Activated T-cell treated with anti-CD3 and anti-CD28 coated beads for 1 hour (primary cell): ENCODE measurements at regions not wholly inside any gene's neighbourhood (a gene's known extent, or its start where the extent isn't known, plus 50 kb on each side); places are given as distances from the start of the nearest gene placed in this dataset.
"Not testable (repeated sequence)": the region's sequence is repeated elsewhere in the genome, so short reads cannot be mapped to it uniquely, and the experiment has no call there.

Source experiments
- DNase-seq: peaks from one replicate; pipeline ENCODE4 v3.0.0-alpha.2; 2020; ENCODE audit warnings: low read depth

- no peak for DNase-seq
Observed at GRCh38 chr4:141534985-141535384, 101.4 kb upstream of the IL15 start.

- no peak for DNase-seq
Observed at GRCh38 chr4:141538001-141538400, 98.4 kb upstream of the IL15 start.

DNA sequence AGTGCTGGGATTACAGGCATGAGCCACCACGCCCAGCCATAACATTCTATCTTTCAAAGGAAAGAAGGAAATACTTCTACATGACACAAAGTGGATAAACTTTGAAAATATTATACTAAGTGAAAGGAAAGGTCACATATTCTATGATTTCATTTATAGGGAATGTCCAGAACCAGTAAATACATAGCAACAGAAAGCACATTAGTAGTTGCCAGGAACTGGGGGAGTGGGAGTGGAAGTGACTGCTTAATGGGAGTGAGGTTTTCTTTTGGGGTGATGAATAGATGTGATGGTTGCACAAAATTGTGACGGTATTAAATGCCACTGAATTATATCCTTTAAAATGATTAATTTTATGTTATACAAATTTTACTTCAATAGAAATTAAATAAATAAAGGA, 95.7 kb upstream of the IL15 start:
- DNase-seq, result no peak

GRCh38 chr4:141541851-141542250, 94.5 kb upstream of the IL15 start:
- DNase-seq, result no peak

DNA sequence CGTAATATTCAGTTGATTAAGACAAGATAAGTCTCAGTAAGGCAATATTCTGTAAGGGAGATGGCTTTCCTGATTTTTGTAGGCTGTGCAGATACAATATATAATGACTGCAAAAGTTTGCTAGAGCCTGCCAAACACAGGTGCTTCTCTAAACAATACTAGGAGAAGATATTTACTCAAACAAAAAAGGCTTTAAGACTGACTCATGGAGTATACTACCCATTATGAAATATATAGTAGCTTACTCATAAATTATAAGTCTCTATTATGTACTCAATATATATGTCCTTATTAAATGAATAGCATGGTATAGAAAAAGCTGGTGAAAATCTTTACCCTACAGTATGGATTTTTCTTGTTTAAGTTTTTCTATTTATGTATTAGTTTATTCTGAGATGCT, 93.2 kb upstream of the IL15 start:
- DNase-seq, result no peak

- no peak for DNase-seq
Observed at GRCh38 chr4:141543706-141544105, 92.7 kb upstream of the IL15 start.

DNA sequence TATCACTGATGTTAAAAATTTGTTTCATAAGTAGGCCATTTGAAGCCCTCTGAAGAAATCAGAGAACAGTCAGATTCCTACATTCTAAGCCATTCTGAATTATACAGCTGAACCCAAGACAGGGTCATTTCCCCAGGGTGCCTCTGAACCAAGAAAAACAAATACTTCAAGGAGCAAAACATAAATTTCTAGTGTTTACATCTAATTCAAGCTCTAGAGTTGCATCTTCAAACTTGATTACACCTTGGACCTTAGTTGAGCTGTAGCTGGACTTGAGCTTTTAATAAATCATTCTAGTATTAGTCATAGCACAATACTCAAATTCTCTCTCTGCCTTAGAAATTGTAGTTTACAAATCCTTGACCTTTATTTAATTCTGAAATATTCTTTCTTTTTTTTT, 87.6 kb upstream of the IL15 start:
- no peak for DNase-seq

GRCh38 chr4:141560056-141560455, 76.3 kb upstream of the IL15 start:
- DNase-seq, result no peak

DNA sequence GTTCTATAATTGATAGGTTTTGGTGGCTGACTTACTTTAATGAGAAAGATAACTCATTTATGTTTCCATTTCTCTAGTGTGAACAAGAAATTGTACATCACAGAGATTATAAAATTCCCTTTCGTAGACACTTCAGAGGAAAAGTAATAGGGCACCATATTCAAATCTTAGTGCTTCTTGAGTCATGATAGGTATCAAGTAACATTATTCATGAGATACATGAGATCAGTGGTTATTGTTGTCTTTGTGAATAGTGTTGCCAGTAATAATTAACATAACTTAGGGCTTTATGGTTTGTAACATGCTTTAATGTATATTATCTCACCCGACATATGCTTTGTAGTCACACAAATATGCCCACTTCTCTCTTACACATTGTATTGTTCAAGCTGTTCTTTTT, 73.7 kb upstream of the IL15 start:
- no peak for DNase-seq

GRCh38 chr4:141563723-141564122, 72.7 kb upstream of the IL15 start:
- no peak for DNase-seq

DNA sequence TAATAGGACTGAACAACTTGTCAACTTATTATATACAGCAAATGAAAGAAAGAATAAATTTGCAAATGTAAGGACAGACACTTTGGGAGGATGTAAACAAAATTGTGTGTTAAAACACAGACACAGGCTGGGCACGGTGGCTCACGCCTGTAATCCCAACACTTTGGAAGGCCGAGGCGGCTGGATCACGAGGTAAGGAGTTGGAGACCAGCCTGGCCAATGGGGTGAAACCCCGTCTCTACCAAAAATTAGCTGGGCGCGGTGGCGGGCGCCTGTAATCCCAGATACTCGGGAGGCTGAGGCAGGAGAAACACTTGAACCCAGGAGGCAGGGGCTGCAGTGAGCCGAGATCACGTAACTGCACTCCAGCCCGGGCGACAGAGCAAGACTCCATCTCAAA, 71.4 kb upstream of the IL15 start:
- DNase-seq, result not testable (repeated sequence)

- no peak for DNase-seq
Observed at GRCh38 chr4:141565379-141566089, 70.8 kb upstream of the IL15 start.

DNA sequence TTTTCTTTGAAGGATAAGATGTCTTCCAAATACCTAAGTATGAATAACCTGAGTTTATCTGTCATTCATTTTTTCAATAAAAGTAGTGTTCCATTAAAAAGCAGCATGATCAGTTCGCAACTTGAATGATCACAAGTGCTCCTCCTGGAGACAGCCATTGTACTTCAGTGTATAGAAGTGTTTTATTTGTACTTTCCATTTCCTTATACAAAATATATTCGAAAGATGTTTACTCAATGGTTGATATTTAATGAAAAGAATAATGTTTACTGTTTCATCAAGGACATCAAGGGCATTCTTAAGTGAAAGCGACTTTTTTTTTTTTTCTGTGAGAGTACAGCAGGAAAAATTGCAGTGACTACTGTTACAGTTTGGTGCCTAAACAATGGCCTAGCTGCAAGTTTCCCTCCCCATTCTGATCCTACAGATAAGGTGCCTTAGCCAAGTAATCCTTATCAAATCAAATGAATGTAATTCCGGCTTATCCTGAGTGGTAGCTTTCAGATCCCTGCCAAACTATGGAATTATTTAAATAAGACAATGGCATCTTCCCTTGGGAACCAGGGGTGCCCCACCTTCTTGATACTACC, 69.0 kb upstream of the IL15 start:
- DNase-seq, result no peak

- no peak for DNase-seq
Observed at GRCh38 chr4:141569141-141569540, 67.2 kb upstream of the IL15 start.

- DNase-seq, result no peak
Observed at GRCh38 chr4:141570290-141570689, 66.1 kb upstream of the IL15 start.

GRCh38 chr4:141571362-141571761, 65.0 kb upstream of the IL15 start:
- no peak for DNase-seq

- no peak for DNase-seq
Observed at GRCh38 chr4:141571793-141572192, 64.6 kb upstream of the IL15 start.

DNA sequence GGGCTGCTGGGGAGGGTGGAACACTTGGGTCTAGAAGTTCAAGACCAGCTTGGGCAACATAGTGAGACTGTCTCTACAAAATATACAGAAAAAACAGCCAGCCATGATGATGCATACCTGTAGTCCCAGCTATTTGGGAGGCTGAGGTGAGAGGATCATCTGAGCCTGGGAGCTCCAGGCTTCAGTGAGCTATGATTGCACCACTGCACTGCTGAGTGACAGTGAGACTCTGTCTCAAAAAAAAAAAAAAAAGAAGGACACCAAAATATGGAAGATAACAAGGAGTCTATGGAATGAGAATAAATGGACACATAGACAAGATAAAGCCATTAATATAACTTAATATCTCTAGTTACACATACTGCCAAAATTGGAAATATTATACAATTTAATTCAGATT, 62.7 kb upstream of the IL15 start:
- no peak for DNase-seq

DNA sequence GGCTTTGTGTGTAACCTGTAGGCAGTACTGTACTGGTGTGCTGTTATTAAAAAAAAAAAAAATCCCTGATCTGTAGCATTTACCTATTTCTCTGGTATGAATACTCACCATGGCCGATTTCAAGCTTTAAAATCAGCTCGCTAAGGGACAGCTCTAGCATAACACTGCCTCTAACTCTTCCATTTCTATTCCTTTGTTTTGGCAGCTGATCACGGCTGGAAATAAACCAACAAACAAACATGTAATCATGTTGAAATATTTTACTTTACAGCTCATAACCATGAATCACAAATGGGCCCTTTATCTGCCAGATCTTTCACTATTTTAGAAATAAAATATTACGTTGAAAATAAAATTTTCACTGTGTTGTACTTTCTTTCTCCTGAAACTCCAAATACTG, 60.5 kb upstream of the IL15 start:
- no peak for DNase-seq

- DNase-seq, result no peak
Observed at GRCh38 chr4:141576585-141577110, 59.7 kb upstream of the IL15 start.

DNA sequence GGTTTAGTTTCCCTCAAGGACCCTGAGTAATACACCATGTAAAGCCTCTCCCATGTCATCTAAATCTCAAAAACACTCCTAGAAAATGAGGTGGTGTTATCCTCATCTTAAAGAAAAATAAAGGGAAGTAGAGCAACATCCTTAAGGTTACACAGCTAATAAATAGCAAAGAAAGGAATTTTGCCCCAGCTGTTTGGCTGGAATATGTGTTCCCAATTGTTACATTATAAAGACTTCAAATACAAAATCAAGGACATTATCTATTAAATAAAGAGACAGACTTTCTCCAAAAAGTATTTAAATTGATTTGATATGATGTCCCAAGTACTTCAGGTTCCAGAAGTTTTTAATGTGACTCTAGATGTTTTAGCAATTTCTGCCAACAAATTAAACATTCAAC, 57.9 kb upstream of the IL15 start:
- no peak for DNase-seq

DNA sequence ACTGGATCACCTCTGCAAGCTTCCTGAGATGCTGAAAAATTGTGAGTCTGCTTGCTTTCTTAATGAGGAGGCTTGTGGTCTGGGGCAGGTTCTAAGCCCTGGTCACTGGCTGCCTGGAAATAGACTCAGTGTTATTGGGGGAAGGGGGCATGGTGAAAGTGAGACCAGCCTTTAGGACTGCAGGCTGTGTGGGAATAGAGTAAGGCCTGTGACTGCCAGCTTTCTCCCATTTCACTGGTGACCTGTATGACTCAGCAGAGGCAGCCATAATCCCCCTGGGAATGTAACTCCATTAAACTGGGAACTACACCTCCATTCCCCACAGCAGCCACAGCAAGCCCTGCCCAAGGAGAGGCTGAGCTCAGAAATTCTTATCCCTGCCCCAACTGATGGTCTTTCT, 55.9 kb upstream of the IL15 start:
- DNase-seq, result no peak
